Ectodermal cell (in vitro differentiated cells): ENCODE measurements at regions not wholly inside any gene's neighbourhood (a gene's known extent, or its start where the extent isn't known, plus 50 kb on each side); places are given as distances from the start of the nearest gene placed in this dataset.

Experiments used
- H3K27ac ChIP-seq: 2 replicates; pipeline ENCODE4 v1.7.0; 2013; ENCODE audit warnings: mild to moderate bottlenecking, low read depth, low read length; ENCODE audit not compliant: insufficient read depth, poor library complexity, severe bottlenecking
- H3K27me3 ChIP-seq: 2 replicates; pipeline ENCODE4 v1.7.0; 2013; ENCODE audit warnings: mild to moderate bottlenecking, low read length; ENCODE audit not compliant: insufficient read depth, control insufficient read depth, poor library complexity, severe bottlenecking
- H3K36me3 ChIP-seq: one replicate; pipeline ENCODE4 v1.7.0; 2013; ENCODE audit warnings: low read length; ENCODE audit not compliant: control insufficient read depth, insufficient read depth
- H3K4me1 ChIP-seq: one replicate; pipeline ENCODE4 v1.7.0; 2013; ENCODE audit warnings: low read length; ENCODE audit not compliant: control insufficient read depth, insufficient read depth
- H3K4me3 ChIP-seq: 2 replicates; pipeline ENCODE4 v1.7.0; 2013; ENCODE audit warnings: low read depth, low read length, control low read depth; ENCODE audit not compliant: insufficient read depth
- H3K9me3 ChIP-seq: 2 replicates; pipeline ENCODE4 v1.7.0; 2013; ENCODE audit warnings: mild to moderate bottlenecking, low read length, moderate library complexity; ENCODE audit not compliant: control insufficient read depth
- WGBS, 2 experiments: methylation state at CpG; one replicate each; pipeline ENCODE4 v1.1.7; 2013; ENCODE audit warnings: missing lambda C conversion rate in 2 of 2; 5-methylcytosine and 5-hydroxymethylcytosine counted together

GRCh38 chr12:25712169-25712568, 159.1 kb upstream of the LMNTD1 start:
- Histone ChIP-seq H3K9me3 (no peaks in the 10 kb centered on the region), H3K4me1 (no peaks in the 10 kb centered on the region), H3K4me3 (no peak overlapping the region), H3K36me3 (no peaks in the 10 kb centered on the region), H3K27me3 (no peaks in the 10 kb centered on the region), H3K27ac (no peak overlapping the region)
- 92 to 97% methylated on average over 8 of the region's 8 CpGs for WGBS, 2 experiments

- Histone ChIP-seq H3K27me3 (no peaks in the 10 kb centered on the region), H3K9me3 (no peaks in the 10 kb centered on the region), H3K4me1 (no peaks in the 10 kb centered on the region), H3K36me3 (no peaks in the 10 kb centered on the region), H3K4me3 (no peak overlapping the region), H3K27ac (no peak overlapping the region)
- 94% methylated on average over 3 of the region's 4 CpGs for WGBS, 2 experiments
Observed at GRCh38 chr12:25713264-25713663, 160.2 kb upstream of the LMNTD1 start.

GRCh38 chr12:25714198-25714984, 161.3 kb upstream of the LMNTD1 start:
- H3K36me3 ChIP-seq: no peaks in the 10 kb centered on the region
- 92 to 97% methylated on average over 3 to 5 of the region's 6 CpGs for WGBS, 2 experiments
- no peaks in the 10 kb centered on the region for H3K4me1 ChIP-seq
- no peak overlapping the region for H3K27ac ChIP-seq
- no peak overlapping the region for H3K4me3 ChIP-seq
- H3K27me3 ChIP-seq: no peaks in the 10 kb centered on the region
- no peaks in the 10 kb centered on the region for H3K9me3 ChIP-seq

- Histone ChIP-seq H3K27ac (no peak overlapping the region), H3K4me1 (no peaks in the 10 kb centered on the region), H3K27me3 (no peaks in the 10 kb centered on the region), H3K36me3 (no peaks in the 10 kb centered on the region), H3K9me3 (no peaks in the 10 kb centered on the region), H3K4me3 (no peak overlapping the region)
- 93 to 95% methylated on average over 2 to 3 of the region's 3 CpGs for WGBS, 2 experiments
Observed at GRCh38 chr12:25715102-25715501, 162.0 kb upstream of the LMNTD1 start.

- Histone ChIP-seq H3K36me3 (no peaks in the 10 kb centered on the region), H3K4me1 (no peaks in the 10 kb centered on the region), H3K9me3 (no peaks in the 10 kb centered on the region), H3K27me3 (no peaks in the 10 kb centered on the region), H3K27ac (no peak overlapping the region), H3K4me3 (no peak overlapping the region)
Observed at GRCh38 chr12:25716842-25717241, 163.8 kb upstream of the LMNTD1 start.

- no peak overlapping the region for H3K4me3 ChIP-seq
- H3K9me3 ChIP-seq: no peaks in the 10 kb centered on the region
- no peaks in the 10 kb centered on the region for H3K27me3 ChIP-seq
- 94 to 99% methylated on average over 4 of the region's 4 CpGs for WGBS, 2 experiments
- no peak overlapping the region for H3K27ac ChIP-seq
- no peaks in the 10 kb centered on the region for H3K36me3 ChIP-seq
- no peaks in the 10 kb centered on the region for H3K4me1 ChIP-seq
Observed at GRCh38 chr12:25717552-25717951, 164.5 kb upstream of the LMNTD1 start.

- WGBS, 2 experiments: 53 to 55% methylated on average over 2 of the region's 2 CpGs
- H3K9me3 ChIP-seq: no peaks in the 10 kb centered on the region
- H3K27ac ChIP-seq: no peak overlapping the region
- no peaks in the 10 kb centered on the region for H3K4me1 ChIP-seq
- H3K4me3 ChIP-seq: no peak overlapping the region
- H3K27me3 ChIP-seq: no peaks in the 10 kb centered on the region
- H3K36me3 ChIP-seq: no peaks in the 10 kb centered on the region
Observed at GRCh38 chr12:25718081-25718731, 165.1 kb upstream of the LMNTD1 start.

- H3K4me3 ChIP-seq: no peak overlapping the region
- H3K9me3 ChIP-seq: no peaks in the 10 kb centered on the region
- no peaks in the 10 kb centered on the region for H3K27me3 ChIP-seq
- WGBS, 2 experiments: 94 to 97% methylated on average over 3 to 4 of the region's 4 CpGs
- no peaks in the 10 kb centered on the region for H3K36me3 ChIP-seq
- H3K27ac ChIP-seq: no peak overlapping the region
- H3K4me1 ChIP-seq: no peaks in the 10 kb centered on the region
Observed at GRCh38 chr12:25719505-25719904, 166.4 kb upstream of the LMNTD1 start.

- WGBS, 2 experiments: 100% methylated on average over 1 of the region's 1 CpG
Observed at GRCh38 chr12:25723336-25723735, 170.3 kb upstream of the LMNTD1 start.

GRCh38 chr12:25723921-25724491, 170.9 kb upstream of the LMNTD1 start:
- H3K4me3 ChIP-seq: no peak overlapping the region
- no peak overlapping the region for H3K27ac ChIP-seq
- no peaks in the 10 kb centered on the region for H3K36me3 ChIP-seq
- WGBS, 2 experiments: 94 to 96% methylated on average over 4 of the region's 4 CpGs
- H3K27me3 ChIP-seq: no peaks in the 10 kb centered on the region
- H3K9me3 ChIP-seq: no peaks in the 10 kb centered on the region
- no peaks in the 10 kb centered on the region for H3K4me1 ChIP-seq

More at GRCh38 chr12:25723336-25723735, 170.3 kb upstream of the LMNTD1 start:
- Histone ChIP-seq H3K36me3 (no peaks in the 10 kb centered on the region), H3K4me3 (no peak overlapping the region), H3K4me1 (no peaks in the 10 kb centered on the region), H3K27me3 (no peaks in the 10 kb centered on the region), H3K9me3 (no peaks in the 10 kb centered on the region), H3K27ac (no peak overlapping the region)
